SK-N-MC (cell line): ENCODE measurements at regions not wholly inside any gene's neighbourhood (a gene's known extent, or its start where the extent isn't known, plus 50 kb on each side); places are given as distances from the start of the nearest gene placed in this dataset.

Source experiments
- DNase-seq: peaks from one replicate; pipeline ENCODE4 v3.0.0-alpha.2; 2011; ENCODE audit warnings: low read depth, low spot score
- H3K27ac ChIP-seq: fragments of 200-600 bp; sonication (generic); 2 replicates; pipeline ENCODE4 v1.5.1; 2016; ENCODE audit warnings: mixed run types
- H3K36me3 ChIP-seq: fragments of 200-600 bp; sonication (generic); 2 replicates; pipeline ENCODE4 v1.6.1; 2017; ENCODE audit warnings: antibody characterized with exemption, low read length, mixed read lengths; ENCODE audit not compliant: insufficient read depth
- H3K4me3 ChIP-seq: fragments of 200-600 bp; sonication (generic); 2 replicates; pipeline ENCODE4 v1.5.1; 2016
- H3K9ac ChIP-seq: fragments of 200-600 bp; sonication (generic); 2 replicates; pipeline ENCODE4 v1.8.0; 2017; ENCODE audit warnings: mixed run types, mixed read lengths; ENCODE audit not compliant: insufficient read length
- H3K9me3 ChIP-seq: fragments of 200-600 bp; sonication (generic); 2 replicates; pipeline ENCODE4 v1.6.1; 2017; ENCODE audit warnings: low read depth, mild to moderate bottlenecking, antibody characterized with exemption, low read length, moderate library complexity, mixed read lengths
- EZH2 ChIP-seq: fragments of 200-600 bp; sonication (generic); IDR thresholded peaks from one replicate; pipeline ENCODE4 v1.6.1; 2017; ENCODE audit warnings: antibody characterized with exemption
- FOXP2 ChIP-seq: optimal IDR thresholded peaks from 2 replicates; pipeline ENCODE3; 2011; ENCODE audit warnings: mild to moderate bottlenecking, moderate library complexity; ENCODE audit not compliant: insufficient read depth; ENCODE audit errors: extremely low read length, control extremely low read depth
- POLR2AphosphoS5 ChIP-seq: IDR thresholded peaks from 2 replicates; pipeline ENCODE4 v1.6.1; 2012; ENCODE audit warnings: mild to moderate bottlenecking, low read depth, low read length, borderline replicate concordance

- no peak overlapping the region for H3K4me3 ChIP-seq
- no peaks in the 10 kb centered on the region for H3K36me3 ChIP-seq
- TF ChIP-seq FOXP2 (no peak), POLR2AphosphoS5 (no peak), EZH2 (no peak)
- H3K9me3 ChIP-seq, result no peaks in the 10 kb centered on the region
- no peak for DNase-seq
- no peak overlapping the region for H3K27ac ChIP-seq
- H3K9ac ChIP-seq, result no peak overlapping the region
These were observed 191.2 kb upstream of the PELI2 start for GRCh38 chr14:55927028-55927427.

DNA sequence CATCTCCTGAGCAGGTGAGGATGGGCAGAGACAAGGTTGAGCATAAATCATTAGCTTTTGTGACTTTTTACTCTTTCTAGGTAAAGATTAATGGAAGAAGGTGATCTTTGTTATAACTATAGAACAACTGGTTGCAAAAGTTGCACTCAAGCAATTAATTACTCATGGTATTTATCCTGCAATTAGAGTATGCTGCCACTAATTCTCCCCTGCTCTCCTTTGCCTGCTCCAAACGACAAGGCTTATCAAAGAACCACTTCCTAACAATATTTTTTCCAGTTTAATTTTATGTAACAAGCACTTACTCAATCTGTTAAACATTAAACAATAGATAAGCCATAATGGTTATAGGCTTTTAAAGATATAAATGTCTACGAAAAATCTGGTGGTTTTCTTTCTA lies 189.9 kb upstream of the PELI2 start:
- H3K36me3 ChIP-seq, result no peaks in the 10 kb centered on the region
- no peak for DNase-seq
- no peak overlapping the region for H3K9ac ChIP-seq
- TF ChIP-seq POLR2AphosphoS5, result no peak
- no peak for TF ChIP-seq EZH2
- no peak for TF ChIP-seq FOXP2
- H3K27ac ChIP-seq, result no peak overlapping the region
- no peak overlapping the region for H3K4me3 ChIP-seq
- no peaks in the 10 kb centered on the region for H3K9me3 ChIP-seq

- Histone ChIP-seq H3K4me3 (no peak overlapping the region), H3K9ac (no peak overlapping the region), H3K9me3 (no peaks in the 10 kb centered on the region), H3K36me3 (no peaks in the 10 kb centered on the region), H3K27ac (no peak overlapping the region)
- no peak for TF ChIP-seq FOXP2
- no peak for TF ChIP-seq EZH2
- TF ChIP-seq POLR2AphosphoS5, result no peak
- no peak for DNase-seq
These were observed 189.1 kb upstream of the PELI2 start for GRCh38 chr14:55929136-55929535.

DNA sequence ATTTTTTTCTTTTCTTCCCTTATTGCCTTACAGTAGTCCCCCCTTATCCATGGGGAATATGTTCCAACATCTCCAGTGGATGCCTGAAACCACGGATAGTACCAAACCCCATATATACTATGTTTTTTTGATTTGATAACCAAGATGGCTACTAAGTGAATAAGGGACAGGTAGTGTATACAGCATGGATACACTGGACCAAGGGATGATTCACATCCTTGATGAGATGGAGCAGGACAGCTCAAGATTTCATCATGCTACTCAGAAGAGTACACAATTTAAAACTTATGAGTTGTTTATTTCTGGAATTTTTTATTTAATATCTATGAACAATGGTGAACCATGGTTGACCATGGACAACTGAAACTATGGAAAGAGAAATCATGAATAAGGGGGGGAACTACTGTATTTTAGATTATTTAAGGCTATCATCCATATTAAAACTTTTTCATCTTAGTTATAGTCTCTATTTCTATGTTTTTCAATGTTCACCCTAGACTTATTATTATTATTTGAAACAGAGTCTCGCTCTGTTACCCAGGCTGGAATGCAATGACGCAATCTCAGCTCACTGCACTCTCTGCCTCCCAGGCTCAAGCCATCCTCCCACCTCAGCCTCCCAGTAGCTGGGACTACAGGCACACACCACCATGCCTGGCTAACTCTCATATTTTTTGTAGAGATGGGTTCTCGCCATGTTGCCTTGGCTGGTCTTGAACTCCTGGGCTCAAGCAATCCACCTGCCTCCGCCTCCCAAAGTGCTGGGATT lies 188.0 kb upstream of the PELI2 start:
- TF ChIP-seq POLR2AphosphoS5, result no peak
- H3K9ac ChIP-seq, result no peak overlapping the region
- no peak overlapping the region for H3K4me3 ChIP-seq
- no peaks in the 10 kb centered on the region for H3K9me3 ChIP-seq
- H3K27ac ChIP-seq, result no peak overlapping the region
- DNase-seq, result no peak
- no peaks in the 10 kb centered on the region for H3K36me3 ChIP-seq

GRCh38 chr14:55936691-55937090 lies 181.5 kb upstream of the PELI2 start:
- H3K27ac ChIP-seq, result no peak overlapping the region
- TF ChIP-seq POLR2AphosphoS5 (no peak), FOXP2 (no peak), EZH2 (no peak)
- H3K9ac ChIP-seq, result no peak overlapping the region
- no peaks in the 10 kb centered on the region for H3K9me3 ChIP-seq
- no peak overlapping the region for H3K4me3 ChIP-seq
- H3K36me3 ChIP-seq, result no peaks in the 10 kb centered on the region
- no peak for DNase-seq

- TF ChIP-seq FOXP2 (no peak), POLR2AphosphoS5 (no peak), EZH2 (no peak)
- Histone ChIP-seq H3K36me3 (no peaks in the 10 kb centered on the region), H3K27ac (no peak overlapping the region), H3K9me3 (no peaks in the 10 kb centered on the region), H3K4me3 (no peak overlapping the region), H3K9ac (no peak overlapping the region)
- no peak for DNase-seq
These were observed 179.9 kb upstream of the PELI2 start for GRCh38 chr14:55938249-55938791.

GRCh38 chr14:55942076-55942654 lies 176.0 kb upstream of the PELI2 start:
- Histone ChIP-seq H3K9me3 (no peaks in the 10 kb centered on the region), H3K9ac (no peak overlapping the region), H3K4me3 (no peak overlapping the region), H3K36me3 (no peaks in the 10 kb centered on the region), H3K27ac (no peak overlapping the region)
- DNase-seq, result no peak
- TF ChIP-seq EZH2 (no peak), POLR2AphosphoS5 (no peak), FOXP2 (no peak)

DNA sequence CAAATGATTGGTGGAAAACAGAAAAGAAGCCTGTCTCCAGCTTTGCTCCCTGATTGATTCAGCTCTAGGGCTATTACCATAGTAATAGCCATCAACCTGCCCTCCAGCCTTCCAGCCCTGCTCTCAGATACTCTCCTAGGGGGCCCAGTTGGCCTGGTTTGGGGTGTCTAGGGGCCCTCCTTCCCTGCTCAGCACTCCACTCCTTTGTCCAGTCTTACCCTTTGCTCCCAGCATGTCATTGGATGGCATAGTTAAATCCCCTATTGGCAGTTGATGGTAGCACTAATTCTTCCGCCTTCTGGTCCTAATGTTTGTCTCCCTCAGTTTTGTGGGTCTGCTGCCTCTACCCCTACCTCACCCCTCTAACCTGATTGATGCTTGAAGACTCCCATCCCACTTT lies 175.4 kb upstream of the PELI2 start:
- Histone ChIP-seq H3K9ac (no peak overlapping the region), H3K36me3 (no peaks in the 10 kb centered on the region), H3K27ac (no peak overlapping the region), H3K4me3 (no peak overlapping the region), H3K9me3 (no peaks in the 10 kb centered on the region)
- no peak for DNase-seq
- TF ChIP-seq EZH2 (no peak), FOXP2 (no peak), POLR2AphosphoS5 (no peak)
